Medulla oblongata (tissue), 1 donor: ENCODE measurements at regions not wholly inside any gene's neighbourhood (a gene's known extent, or its start where the extent isn't known, plus 50 kb on each side); places are given as distances from the start of the nearest gene placed in this dataset.
A peak's percentile ranks its signal among the peaks of the same experiment; 100 is the strongest.
"Not testable (repeated sequence)": the region's sequence is repeated elsewhere in the genome, so short reads cannot be mapped to it uniquely, and the experiment has no call there.

Source experiments
- DNase-seq: peaks from one replicate; pipeline ENCODE4 v3.0.0-alpha.2; 2015; ENCODE audit errors: extremely low spot score

DNA sequence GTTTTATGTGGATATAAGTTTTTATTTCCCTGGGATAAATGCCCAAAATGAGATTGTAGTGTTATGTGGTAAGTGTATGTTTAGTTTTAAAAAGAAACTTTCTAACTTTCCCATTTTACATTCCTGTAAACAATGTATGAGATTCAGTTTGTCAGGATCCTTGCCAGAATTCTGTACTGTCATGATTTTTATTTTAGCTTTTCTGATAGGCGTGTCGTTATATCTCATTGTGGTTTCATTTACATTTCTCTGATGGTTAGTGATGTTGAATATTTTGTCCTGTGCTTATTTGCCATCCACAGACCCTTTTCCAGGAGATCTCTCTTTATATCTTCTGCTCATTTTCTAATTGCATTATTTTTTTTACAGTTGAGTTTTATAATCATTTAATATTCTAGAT lies 245.6 kb upstream of the CDH2 start:
- no peak for DNase-seq

GRCh38 chr18:28421950-28422349 lies 245.0 kb upstream of the CDH2 start:
- DNase-seq = not testable (repeated sequence)

DNA sequence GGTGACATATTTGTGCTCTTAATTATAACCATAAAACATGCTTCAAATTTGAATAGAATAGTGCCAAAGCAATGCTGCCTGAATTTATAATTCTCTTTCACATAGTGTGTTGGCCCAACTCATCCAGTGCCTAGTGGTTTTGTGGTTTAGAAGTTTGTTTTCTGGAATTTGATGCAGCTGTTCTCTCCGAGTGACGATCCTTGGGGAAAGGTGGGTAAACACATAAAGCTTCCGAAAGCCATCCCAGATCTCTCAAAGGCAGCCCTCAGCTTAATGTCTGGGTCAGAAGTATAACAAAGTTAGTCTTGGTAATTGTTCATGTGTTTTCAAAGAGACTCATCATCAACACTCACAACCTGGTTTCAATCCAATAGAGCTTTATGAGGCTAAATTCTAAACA lies 235.6 kb upstream of the CDH2 start:
- DNase-seq = no peak

- DNase-seq = peak; percentile 23
Observed at GRCh38 chr18:28411806-28412205, 234.9 kb upstream of the CDH2 start.

DNA sequence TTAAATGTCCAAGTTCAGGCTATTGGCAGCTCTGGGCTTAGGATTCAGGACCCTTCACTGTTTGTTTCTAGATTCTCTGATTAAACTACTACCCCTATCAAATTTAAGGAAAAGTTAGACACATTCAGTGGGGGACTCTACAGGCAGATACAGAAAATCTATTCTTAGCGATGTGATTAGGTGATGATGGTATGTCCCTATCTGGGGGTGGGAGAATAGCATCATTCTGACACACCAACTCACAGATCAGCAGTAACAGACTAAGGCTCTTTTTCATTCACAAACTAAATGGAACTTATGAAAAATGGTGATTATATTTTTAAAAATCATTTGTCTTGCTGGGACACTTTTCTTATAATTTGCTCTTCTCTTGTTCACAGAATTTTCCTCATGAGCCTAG lies 232.9 kb upstream of the CDH2 start:
- DNase-seq = no peak

DNA sequence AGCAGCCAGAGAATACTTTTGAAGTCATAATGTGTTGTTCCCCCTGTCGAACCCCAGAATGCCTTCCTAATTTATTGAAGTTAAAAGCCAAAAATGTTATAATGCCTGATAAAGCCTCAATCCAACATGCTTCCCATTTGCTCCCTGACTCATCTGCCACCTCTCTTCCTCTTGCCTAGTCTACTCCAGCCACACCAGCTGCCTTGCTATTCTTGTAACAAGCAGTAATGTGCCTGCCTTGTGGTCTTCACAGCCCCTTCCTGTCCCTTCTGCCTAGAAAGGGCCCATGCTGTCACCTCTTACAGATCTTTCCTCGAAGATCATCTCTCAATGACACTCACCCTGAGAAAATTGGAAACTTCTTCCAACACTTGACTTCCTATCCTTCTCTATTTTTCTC lies 231.6 kb upstream of the CDH2 start:
- no peak for DNase-seq

- no peak for DNase-seq
Observed at GRCh38 chr18:28407681-28408080, 230.8 kb upstream of the CDH2 start.

- no peak for DNase-seq
Observed at GRCh38 chr18:28406533-28406932, 229.6 kb upstream of the CDH2 start.

- DNase-seq = no peak
Observed at GRCh38 chr18:28404694-28405093, 227.8 kb upstream of the CDH2 start.

GRCh38 chr18:28399781-28400362 lies 222.9 kb upstream of the CDH2 start:
- no peak for DNase-seq

DNA sequence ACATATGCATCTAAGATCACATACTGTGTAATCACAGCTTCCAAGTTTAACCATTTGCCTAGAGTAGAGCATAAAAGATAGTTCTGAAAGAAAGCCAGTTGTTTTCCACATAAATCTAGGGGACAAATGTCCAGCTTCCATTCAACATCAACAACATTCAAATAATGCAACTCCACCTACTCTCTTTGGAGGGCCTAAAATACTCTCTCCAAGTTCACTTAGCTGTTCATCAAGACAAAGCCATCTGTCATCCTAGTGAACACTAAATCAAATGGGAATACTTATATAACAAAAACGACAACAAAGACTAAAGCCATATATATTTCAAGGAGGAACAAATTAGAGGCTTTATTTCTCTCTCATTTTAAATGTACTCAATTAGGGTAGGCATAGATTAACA lies 221.5 kb upstream of the CDH2 start:
- no peak for DNase-seq

GRCh38 chr18:28390022-28390421 lies 213.1 kb upstream of the CDH2 start:
- DNase-seq = no peak

DNA sequence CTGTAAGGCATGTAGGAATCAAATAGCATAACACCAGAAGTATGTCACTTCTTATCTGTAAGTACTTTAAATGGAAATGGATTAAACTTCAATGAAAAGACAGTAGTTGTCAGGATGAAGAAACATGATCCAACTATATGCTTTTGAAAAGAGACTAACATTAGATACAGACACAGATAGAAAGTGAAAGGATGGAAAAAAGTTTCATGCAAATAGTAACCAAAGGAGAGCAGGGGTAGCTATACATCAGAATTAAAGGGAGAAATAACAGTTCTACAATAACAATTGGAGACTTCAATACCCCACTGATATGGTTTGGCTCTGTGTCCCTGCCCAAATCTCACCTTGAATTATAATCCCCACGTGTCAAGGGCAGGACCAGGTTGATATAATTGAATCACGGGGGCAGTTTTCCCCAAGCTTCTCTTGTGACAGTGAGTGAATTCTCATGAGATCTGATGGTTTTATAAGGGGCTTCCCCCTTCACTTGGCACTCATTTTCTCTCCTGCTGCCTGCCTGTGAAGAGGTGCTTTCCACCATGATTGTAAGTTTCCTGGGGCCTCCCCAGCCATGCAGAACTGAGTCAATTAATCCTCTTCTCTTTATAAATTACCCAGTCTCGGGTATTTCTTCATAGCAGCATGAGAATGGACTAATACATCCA lies 205.4 kb upstream of the CDH2 start:
- DNase-seq = no peak

GRCh38 chr18:28372186-28372585 lies 195.3 kb upstream of the CDH2 start:
- DNase-seq = no peak

- no peak for DNase-seq
Observed at GRCh38 chr18:28366676-28367075, 189.7 kb upstream of the CDH2 start.

DNA sequence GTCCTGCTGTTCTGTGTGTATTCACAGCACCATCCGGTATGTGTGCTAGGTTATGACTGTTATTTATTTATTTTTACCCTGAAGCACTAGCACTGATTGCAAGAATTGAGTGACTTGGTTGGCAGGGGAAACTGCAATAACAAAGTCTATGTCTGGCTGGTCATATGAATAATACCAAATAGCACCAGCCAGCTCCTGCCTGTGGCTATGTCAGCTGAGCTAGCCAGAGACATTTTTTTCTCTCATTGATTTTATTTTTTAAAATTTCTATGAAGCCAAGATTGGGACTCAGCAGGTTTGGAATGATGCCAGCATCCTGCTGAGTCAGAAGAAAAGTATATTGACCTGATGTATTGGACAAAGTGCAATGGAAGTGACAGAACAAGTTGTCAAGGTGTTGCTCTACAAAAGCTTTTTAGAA lies 188.5 kb upstream of the CDH2 start:
- DNase-seq = no peak

DNA sequence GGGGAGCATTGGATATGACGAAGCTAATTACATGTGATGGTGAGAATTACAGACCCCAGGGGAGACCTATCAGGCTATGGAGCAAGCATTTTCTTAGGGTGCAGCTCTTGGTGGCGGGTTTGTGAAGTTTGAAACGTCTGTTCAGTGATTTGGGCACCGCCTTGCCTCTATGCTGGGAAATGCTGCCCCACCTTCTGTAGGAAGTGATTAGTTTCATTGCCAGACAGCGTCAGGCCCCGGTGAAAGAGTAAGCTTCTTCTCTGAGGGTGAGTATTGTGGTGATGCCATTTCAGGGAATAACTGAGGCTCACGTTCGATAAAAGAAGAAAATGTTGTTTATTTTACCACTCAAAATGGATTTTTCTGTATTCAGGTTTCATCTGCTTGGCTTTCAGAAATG lies 186.2 kb upstream of the CDH2 start:
- no peak for DNase-seq

- DNase-seq = no peak
Observed at GRCh38 chr18:28359176-28359575, 182.2 kb upstream of the CDH2 start.

- DNase-seq = no peak
Observed at GRCh38 chr18:28357766-28358401, 181.0 kb upstream of the CDH2 start.

- DNase-seq = no peak
Observed at GRCh38 chr18:28350821-28351220, 173.9 kb upstream of the CDH2 start.

- no peak for DNase-seq
Observed at GRCh38 chr18:28342231-28342630, 165.3 kb upstream of the CDH2 start.

DNA sequence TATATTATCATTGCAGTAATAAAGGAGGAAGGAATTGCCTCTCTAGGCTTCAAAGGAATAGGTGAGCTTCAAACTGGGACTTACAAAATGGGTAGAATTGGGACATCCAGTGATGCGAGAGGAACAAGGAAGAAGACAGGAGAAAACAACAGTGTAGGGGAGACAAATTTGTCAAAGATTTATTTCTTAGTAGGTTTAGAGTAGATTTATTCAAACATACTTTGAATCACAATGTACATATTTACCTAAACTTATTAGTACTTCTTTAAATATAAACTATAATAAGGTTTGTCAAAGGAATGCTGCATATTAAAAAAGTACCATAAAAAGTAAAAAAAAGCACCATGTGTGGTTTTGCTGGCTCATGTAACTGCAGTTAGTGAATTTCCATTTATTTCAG lies 161.4 kb upstream of the CDH2 start:
- DNase-seq = no peak

- no peak for DNase-seq
Observed at GRCh38 chr18:28334516-28334915, 157.6 kb upstream of the CDH2 start.
